Mucosa of gallbladder (tissue), 1 donor: ENCODE measurements at regions not wholly inside any gene's neighbourhood (a gene's known extent, or its start where the extent isn't known, plus 50 kb on each side); places are given as distances from the start of the nearest gene placed in this dataset.

Experiments used
- DNase-seq: peaks from one replicate; pipeline ENCODE4 v3.0.0-alpha.2; 2020; ENCODE audit warnings: low spot score
- donor health status: DM: no; HTN: no; CAD: no.

DNA sequence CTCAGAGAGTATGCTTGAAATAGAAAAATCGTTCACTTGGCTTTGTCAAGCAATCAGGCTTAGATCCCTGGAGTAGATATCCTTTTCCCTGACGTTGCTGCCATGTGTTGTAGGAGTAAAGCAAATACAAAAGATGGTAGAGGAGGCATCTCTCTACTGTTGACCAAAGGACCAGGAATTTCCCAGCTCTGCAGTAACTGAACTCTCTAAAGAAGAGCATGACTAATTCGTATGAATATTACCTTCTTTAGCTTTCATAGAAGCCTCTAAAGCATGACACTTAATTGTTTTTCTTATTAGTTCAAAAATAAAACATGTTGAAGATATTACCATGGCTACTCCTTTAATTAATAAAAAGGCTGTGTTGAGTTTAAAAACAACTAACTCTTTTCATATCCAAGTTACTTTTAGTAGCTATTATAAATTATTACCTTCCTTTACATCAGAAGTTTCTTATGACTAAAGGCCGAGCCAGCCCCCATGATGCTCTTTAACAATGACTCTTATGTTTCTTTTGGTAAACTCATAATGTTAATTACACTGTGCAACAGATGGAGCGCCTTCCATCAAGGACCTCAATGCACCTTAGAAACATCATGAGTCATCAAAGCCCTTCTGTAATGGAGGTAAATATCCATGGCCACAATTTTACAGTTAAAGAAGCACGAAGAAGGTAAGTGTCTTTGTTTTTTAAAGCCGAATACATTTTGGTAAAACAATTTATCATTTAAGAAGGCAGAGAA, 352.4 kb downstream of the KLF5 start:
- no peak for DNase-seq

GRCh38 chr13:73406454-73406853, 347.6 kb downstream of the KLF5 start:
- DNase-seq: no peak

DNA sequence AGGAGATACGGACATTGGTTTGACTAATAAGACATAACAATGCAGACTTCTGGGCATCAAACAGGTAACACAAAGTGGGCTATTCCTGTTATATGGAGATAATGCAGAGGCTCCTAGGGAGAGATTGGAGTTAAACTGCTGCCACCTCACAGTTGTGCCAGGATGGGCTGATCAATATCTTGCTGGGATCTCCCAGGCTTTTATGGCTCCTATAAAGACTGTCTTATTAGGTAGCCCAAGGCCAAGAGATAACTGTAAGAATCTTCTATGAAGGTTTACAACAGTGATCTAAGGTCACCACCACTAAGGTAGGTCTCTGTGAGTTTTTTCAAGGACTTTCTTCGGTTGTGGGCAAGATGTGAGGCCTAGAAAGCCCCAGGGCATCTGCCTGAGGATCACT, 345.8 kb downstream of the KLF5 start:
- DNase-seq: no peak

DNA sequence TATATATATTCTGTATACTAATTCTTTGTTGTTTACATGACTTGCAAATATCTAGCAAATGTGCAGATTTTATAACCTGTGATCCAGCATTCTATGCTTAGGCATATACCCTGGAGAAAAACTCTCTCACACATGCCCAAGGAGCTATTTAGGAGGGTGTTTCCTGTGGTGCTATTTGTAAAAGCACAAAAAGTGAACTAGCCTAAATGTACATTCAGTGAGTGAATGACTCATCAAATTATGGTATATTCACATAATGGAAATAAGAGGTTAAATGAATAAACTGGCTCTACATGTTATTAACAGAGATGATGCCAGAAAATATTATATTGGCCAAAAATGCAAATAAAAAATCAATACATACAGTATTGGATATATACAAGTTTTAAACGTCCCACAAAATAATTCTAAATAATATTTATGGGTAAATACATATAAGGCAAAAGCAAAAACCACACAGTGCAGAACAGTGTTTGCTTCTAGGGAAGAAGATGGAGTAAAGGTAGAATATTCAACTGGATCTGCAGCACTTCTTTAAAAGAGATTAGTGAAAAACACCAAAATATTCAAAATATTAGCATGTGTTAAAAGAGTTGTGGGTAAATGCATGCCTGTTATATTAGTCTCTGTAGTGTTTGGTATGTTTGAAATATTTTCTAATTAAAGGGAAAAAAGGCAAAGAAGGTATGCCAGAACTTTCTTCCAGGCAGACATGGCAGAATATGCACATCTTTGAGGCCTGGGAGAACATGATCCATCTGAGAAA, 344.7 kb downstream of the KLF5 start:
- no peak for DNase-seq

DNA sequence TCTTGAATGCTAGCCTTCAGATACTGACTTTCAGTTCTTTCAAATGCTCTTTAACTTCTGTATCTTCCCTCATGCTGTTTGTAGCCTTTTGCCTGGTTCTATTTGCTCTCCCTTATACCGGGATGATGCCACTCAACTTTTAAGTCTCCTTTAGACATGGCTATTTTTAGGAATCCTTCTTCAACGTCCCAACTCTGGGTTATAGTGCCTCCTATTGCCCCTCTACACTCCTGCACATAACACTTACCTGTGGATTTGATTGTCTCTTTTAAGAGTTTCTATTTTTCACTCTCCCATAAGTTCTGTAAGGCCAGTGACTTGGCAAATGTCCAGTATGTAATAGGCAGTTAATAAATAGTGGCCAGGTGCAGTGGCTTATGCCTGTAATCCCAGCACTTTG, 343.0 kb downstream of the KLF5 start:
- no peak for DNase-seq

DNA sequence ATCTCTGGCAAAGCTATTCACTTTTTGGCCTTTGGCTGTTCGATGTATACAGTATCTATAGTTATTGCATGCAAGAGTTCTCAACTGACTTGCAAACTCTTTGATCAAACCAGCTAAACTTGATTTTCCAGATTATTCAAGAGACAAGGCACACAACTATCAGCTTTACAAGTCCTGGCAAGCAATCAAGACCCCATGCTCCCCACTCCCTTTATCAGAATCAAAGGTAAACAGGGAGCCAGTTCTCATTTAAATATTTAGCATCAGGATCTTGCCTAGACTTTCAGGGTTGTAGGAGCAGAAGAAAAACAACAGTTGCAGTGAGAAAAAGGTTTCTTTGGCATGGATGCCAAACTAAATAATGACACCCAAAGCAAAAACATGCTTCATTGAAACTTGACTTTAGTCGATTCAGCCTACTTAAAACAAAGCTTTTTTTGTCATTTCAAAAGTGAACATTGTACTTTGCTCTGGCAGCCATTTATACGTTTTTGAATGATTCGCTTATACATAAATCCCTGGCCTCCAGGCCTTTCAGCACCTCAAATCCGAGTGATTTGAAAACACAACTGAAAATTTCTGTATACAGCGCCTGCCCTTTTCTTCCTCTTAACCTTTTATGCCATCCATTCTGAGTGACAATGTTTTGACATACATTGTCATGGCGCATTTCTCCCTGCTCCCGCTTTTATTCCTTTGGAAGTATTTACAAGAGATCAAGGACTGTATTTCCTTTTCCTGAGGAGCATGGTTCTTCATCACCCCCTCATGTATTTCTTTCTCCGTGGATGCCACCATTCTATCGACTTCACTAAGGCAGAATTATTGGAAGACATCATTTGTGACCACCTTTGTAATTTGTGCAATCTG, 340.8 kb downstream of the KLF5 start:
- peak; percentile 50 for DNase-seq

DNA sequence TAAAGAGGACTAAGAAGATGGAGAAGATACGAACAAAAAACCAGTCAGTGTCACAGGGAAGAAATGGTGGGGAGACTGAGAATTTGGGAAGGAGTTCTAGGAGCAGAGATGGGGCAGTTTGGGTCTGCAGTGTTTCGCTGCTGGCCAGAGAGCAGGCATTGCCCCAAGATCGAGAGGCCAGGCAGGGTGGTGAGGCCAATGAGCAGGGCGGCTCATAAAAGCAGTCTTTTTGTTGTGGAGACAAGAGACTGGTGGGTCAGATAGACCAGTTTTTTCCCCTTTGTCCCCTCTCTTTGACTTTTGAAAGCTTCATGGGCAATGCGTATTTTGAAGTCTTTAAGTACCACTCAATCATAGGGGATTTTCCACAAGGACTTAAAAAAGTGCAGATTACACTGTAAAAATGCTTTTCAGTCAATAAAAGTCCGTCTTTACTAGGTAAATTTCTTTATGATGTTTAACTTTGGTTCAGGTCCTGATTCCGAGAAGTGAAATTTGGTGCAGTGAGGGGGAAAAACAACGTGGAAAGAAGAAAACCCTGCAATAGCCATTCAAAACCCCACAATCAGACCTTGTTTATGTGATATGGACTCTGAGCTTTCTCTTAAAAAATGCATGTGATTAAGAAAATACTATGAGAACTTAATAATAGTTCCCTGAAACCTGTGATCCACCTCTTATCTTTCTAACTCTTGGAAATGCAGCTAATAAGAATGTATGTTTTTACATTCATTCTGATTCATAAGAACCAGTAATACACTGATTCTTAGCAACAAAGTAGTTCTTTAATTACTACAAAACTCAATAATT, 338.9 kb downstream of the KLF5 start:
- DNase-seq: no peak

GRCh38 chr13:73394066-73394465, 335.3 kb downstream of the KLF5 start:
- DNase-seq: no peak

DNA sequence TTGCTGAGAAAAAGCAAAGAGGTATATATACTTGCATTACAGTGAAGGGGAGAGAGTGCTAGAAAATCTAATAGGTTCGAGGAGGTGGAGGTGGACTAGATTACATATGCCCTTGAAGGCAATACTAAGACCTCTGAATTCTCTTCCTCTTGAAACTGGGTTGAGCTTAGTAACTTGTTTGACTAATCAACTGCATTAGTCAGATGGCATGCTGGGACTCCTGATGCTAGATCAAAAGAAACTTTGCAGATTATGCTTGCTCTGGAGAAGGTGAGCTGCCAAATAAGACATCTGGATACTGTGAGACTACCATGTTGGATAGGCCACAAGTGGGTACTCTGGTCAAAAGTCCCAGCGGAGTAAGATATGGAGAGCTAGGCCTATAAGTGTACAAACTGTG, 331.3 kb downstream of the KLF5 start:
- DNase-seq: no peak

DNA sequence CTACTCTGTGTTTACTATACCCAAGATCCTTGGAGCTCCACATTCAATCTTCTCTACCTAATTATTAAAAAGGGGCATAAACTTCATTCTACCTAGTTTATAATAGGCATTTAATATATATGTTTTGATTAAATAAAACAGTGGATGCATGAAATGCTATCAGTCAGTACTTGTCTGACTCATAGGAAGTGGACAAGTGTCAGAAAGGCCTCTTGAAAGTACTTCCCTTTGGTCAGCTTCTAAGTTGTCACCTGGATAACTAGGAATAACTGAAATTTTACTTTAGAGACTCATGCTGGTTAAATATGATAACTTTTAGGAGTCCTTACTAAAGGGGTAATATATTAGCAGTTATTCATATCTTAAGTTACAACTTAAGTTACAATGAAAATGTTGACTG, 329.8 kb downstream of the KLF5 start:
- no peak for DNase-seq

- no peak for DNase-seq
Measured at GRCh38 chr13:73387318-73387717, 328.5 kb downstream of the KLF5 start.

GRCh38 chr13:73385848-73386247, 327.0 kb downstream of the KLF5 start:
- DNase-seq: no peak

GRCh38 chr13:73372666-73373627, 314.1 kb downstream of the KLF5 start:
- no peak for DNase-seq

DNA sequence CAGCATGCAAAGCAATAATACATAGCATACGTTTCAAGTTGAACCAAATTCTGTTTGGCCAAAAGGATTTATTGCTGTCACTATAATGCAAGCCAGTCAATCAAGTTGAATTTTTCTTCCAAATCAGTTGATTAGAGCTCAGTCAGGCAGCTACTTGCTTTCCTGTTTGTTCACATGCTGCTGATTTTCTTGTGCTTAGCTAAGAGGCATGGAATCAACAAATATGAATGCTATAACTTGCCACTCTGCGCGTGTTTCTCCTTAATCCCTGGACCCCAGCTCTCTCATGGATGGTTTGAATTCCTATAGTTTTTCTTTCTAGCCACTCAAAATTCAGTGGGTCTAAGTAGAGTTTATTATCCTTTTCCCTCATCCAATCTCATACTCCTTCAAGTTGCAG, 311.3 kb downstream of the KLF5 start:
- DNase-seq: no peak

- DNase-seq: no peak
Measured at GRCh38 chr13:73369095-73369494, 310.3 kb downstream of the KLF5 start.

DNA sequence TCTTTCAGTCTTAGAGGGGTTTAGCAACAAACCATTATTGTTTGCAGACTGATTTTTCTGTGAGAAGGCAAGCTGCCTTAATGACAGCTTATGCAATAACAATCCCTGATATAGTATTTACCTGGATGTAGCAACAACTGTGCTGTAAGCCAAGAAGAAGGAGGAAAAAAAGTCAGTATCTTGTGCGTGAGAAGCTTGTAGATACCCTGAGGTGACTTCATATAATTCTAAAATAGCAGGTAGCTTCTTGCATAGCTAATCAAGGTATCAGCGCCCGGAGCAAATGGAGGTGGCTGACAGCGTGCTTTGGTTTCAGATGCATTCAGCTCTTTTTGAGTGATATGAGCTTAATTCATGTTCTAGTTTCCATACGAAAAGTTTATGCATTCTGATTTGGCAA, 309.8 kb downstream of the KLF5 start:
- no peak for DNase-seq

DNA sequence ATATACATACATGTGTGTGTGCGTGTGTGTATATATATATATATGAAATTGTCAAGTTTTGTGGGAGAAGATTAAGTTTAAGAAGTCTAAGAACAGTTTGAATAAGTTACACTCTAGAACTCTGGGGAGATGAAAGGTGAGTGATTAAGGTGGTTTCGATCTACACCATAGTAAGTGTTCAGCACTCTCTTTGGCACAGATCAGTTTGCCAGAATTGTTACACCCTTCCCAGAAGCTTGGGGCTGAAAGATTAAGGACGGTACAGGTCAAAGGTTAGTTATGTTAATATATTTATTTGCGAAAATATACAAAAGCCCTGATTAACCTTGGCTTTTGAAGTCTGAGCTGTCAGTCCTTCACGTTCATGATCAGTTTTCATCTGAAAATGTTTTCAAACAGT, 309.1 kb downstream of the KLF5 start:
- DNase-seq: no peak

DNA sequence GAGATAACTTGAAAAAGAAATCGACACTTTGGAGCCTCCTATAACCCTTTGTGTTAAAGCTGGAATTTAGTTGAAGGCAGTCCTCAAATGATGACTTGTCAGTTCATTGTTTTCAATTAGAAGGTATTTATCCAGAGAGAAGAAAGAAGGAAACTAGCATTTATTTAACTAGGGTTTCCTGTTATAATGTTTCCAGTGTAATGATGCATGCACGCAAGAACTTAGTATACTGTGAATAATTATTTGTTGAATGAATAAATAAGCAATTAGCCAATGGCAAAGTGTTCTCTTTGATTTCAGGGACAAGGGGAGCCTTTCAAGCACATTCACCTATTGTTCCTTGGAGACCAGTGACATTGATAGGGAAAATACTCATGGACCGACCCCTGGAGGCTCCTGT, 307.4 kb downstream of the KLF5 start:
- DNase-seq: no peak

DNA sequence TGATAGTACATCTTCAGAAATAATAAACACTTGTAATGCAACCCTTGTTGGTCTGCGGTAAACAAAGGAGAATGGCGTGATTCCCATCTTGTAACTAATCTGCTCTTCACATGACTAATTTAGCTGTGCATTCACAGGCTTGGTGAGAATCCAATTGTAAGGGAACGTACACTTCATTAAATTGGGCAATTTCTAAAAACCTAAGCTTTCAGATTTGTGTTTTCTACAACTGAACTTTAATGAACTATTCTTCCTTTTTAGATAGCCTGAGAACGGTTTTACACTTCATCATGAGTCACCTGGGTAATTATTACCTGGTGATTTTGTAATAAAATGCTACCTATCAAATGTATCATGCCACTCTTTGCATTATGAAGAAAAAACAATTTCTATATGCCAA, 306.9 kb downstream of the KLF5 start:
- DNase-seq: no peak

- DNase-seq: no peak
Measured at GRCh38 chr13:73365252-73365651, 306.4 kb downstream of the KLF5 start.

- no peak for DNase-seq
Measured at GRCh38 chr13:73364736-73365135, 305.9 kb downstream of the KLF5 start.
